Limb (tissue), 2 donors: ENCODE measurements at regions not wholly inside any gene's neighbourhood (a gene's known extent, or its start where the extent isn't known, plus 50 kb on each side); places are given as distances from the start of the nearest gene placed in this dataset.

Experiments
- DNase-seq, 2 donors: peaks; one replicate each; pipeline ENCODE4 v3.0.0-alpha.2; 2016; ENCODE audit errors: extremely low spot score in 2 of 2

GRCh38 chr18:6465281-6465680, 50.6 kb upstream of the L3MBTL4 start:
- no peak for DNase-seq

GRCh38 chr18:6476190-6476589, 61.5 kb upstream of the L3MBTL4 start:
- DNase-seq, result no peak

- no peak for DNase-seq
These were observed 62.2 kb upstream of the L3MBTL4 start for GRCh38 chr18:6476880-6477279.

GRCh38 chr18:6478121-6478520, 63.4 kb upstream of the L3MBTL4 start:
- no peak for DNase-seq

- no peak for DNase-seq
These were observed 65.0 kb upstream of the L3MBTL4 start for GRCh38 chr18:6479699-6480098.

GRCh38 chr18:6482198-6482977, 67.7 kb upstream of the L3MBTL4 start:
- peak; percentile 72 to 76 for DNase-seq

GRCh38 chr18:6484659-6485058, 69.9 kb upstream of the L3MBTL4 start:
- no peak for DNase-seq

GRCh38 chr18:6486313-6486712, 71.6 kb upstream of the L3MBTL4 start:
- no peak for DNase-seq

- DNase-seq, result no peak
These were observed 72.2 kb upstream of the L3MBTL4 start for GRCh38 chr18:6486764-6487426.

GRCh38 chr18:6487968-6488367, 73.3 kb upstream of the L3MBTL4 start:
- no peak for DNase-seq

- DNase-seq, result no peak
These were observed 74.2 kb upstream of the L3MBTL4 start for GRCh38 chr18:6488956-6489355.

GRCh38 chr18:6489977-6490376, 75.3 kb upstream of the L3MBTL4 start:
- no peak for DNase-seq

GRCh38 chr18:6493194-6493593, 78.5 kb upstream of the L3MBTL4 start:
- no peak for DNase-seq

- DNase-seq, result peak; percentile 42 to 44
These were observed 80.8 kb upstream of the L3MBTL4 start for GRCh38 chr18:6495536-6495935.

- DNase-seq, result no peak
These were observed 82.8 kb upstream of the L3MBTL4 start for GRCh38 chr18:6497543-6497942.

- DNase-seq, result no peak
These were observed 83.7 kb upstream of the L3MBTL4 start for GRCh38 chr18:6498289-6498856.

GRCh38 chr18:6504605-6505497, 90.1 kb upstream of the L3MBTL4 start:
- no peak for DNase-seq

GRCh38 chr18:6505498-6505875, 90.8 kb upstream of the L3MBTL4 start:
- no peak for DNase-seq

- no peak for DNase-seq
These were observed 94.7 kb upstream of the L3MBTL4 start for GRCh38 chr18:6509417-6509816.

GRCh38 chr18:6509832-6510231, 95.1 kb upstream of the L3MBTL4 start:
- DNase-seq, result no peak

- DNase-seq, result no peak
These were observed 106.2 kb upstream of the L3MBTL4 start for GRCh38 chr18:6520901-6521300.
